HG03097 (cell line): ENCODE measurements at regions not wholly inside any gene's neighbourhood (a gene's known extent, or its start where the extent isn't known, plus 50 kb on each side); places are given as distances from the start of the nearest gene placed in this dataset.

ENCODE experiments used
- ATAC-seq: cut with Tn5 transposase; IDR thresholded peaks from one replicate; pipeline ENCODE4 v1.9.1; 2021; ENCODE audit not compliant: unreplicated experiment, low FRiP score

- ATAC-seq = no peak
These were observed 389.4 kb upstream of the NPVF start for GRCh38 chr7:25617673-25618072.

- ATAC-seq = no peak
These were observed 391.1 kb upstream of the NPVF start for GRCh38 chr7:25619381-25619780.

DNA sequence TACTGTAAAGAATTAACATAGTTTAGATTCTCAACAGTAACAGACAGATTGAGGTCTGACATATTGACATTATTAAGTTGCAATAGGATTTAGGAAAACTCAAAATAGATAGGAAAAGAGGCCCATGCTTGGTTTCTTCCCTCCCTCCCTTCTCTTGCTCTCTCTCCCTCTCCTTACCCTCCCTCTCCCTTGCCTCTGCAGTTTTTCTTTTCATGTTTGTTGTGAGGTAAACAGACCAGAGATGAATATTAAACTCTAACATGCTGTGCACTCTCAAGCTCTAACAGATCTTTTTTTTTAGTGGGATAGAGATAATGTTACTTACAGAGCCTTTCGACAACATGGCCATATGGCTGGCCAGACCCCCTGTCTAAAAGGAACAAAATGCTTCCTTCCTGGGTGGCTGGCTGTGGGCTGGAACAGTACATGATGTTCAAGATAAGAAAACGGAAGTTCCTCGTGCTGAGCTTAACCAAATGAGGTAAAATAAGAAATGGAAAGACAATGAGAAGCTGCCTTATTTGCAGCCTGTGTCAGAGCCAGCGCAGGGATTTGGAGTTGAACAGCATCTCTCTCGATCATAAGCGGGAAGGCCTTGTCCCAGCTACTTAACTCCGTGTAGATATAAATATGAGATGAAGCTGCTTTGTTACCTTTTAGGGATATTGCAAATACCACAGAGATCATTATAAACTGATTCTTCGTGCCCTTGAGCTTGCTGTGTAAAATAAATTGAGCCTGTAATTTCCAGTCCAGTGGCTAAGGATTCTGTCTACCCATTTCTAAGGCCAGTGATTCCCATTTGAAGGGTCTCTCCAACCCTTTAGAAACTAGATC lies 391.9 kb upstream of the NPVF start:
- no peak for ATAC-seq

DNA sequence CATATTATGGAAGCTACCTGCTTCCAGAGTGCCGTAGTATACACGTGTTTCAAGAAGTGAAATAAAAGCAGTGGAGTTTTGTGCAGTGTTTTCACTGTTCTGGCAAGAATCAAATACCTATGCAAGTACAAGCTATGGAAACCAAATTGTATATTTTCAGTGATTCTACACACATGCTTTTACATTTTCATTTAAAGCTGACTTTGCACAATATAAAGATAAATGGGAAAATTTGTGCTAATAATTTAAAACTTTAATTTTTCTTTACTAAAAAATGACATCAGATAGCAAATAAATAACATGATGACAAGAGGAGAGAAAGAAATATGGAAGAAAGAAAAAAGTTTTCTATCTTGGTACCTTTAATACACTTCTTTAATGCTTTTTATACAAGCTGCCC lies 393.7 kb upstream of the NPVF start:
- no peak for ATAC-seq

GRCh38 chr7:25622695-25623094 lies 394.4 kb upstream of the NPVF start:
- ATAC-seq = no peak

GRCh38 chr7:25624051-25624450 lies 395.8 kb upstream of the NPVF start:
- no peak for ATAC-seq

GRCh38 chr7:25624833-25625232 lies 396.5 kb upstream of the NPVF start:
- no peak for ATAC-seq

DNA sequence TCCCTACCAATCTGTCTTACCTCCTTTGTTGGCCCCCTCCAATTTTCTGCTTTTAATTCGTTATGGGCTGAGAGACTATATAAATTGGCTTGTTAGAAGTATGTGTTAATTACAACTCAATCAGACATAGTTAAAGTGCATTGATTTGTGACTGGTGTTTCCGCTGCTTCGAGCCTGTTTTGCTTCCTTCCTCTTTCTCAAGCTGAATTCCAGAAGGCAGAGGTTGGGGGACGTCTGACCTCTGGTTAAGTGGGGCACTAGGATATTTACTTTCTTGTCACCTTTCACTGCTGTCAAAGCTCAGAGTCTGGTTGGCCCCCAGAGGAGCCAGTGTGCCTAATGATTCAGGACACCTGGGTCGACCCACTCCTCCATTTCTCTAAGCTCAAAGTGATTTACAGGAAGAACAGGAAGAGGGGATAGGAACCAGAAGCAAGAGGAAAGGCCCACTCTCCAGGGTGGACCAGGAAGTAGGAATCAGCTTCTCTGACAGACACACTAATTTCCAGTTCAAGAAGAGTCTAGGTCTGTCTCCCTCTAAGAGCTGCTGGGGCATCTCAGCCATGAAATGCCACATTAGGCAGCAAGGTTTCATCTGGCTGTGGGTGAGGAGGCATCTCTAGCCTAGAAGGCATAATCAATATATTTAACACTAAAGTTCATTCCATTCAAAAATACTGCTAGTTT lies 397.2 kb upstream of the NPVF start:
- no peak for ATAC-seq

- no peak for ATAC-seq
These were observed 398.3 kb upstream of the NPVF start for GRCh38 chr7:25626451-25627131.

DNA sequence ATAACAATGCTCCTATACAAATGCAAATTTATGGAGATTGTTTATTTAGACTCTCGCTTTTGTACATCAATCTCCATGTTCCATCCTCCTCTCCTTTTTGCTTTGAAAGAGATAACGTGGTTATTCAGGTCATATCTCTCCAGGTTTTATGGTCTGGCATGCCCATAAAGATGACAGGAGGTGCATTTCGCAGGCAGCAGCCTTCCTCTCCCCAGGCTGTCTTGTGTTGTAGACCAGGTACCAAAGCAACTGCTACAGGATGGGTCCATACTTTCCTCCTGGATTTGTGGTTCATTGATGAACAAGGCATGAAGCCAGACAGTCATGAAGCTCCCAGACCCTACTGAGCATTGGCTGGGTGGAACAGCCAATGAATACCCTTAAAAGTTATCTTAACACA lies 400.2 kb upstream of the NPVF start:
- no peak for ATAC-seq

- ATAC-seq = no peak
These were observed 404.3 kb upstream of the NPVF start for GRCh38 chr7:25632616-25633015.

- no peak for ATAC-seq
These were observed 405.2 kb upstream of the NPVF start for GRCh38 chr7:25633426-25634036.

DNA sequence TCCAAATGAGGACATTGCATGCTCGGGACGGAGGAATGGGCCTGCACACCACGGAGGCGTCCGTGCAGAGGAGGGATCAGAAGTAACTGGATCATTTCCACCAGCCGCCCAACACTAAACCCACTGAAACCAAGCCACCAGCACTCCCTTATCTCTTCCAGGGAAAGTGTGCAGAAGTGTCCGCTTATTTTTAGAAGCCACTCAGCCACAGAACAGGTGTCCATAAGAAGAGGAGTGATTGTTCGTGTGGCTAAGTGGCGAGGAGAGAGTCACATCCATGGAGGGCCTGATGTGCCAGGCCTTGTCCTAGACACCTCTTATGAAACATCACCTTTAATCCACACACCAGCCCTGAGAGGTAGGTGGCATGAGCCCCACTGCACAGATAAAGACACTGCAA lies 407.9 kb upstream of the NPVF start:
- no peak for ATAC-seq

DNA sequence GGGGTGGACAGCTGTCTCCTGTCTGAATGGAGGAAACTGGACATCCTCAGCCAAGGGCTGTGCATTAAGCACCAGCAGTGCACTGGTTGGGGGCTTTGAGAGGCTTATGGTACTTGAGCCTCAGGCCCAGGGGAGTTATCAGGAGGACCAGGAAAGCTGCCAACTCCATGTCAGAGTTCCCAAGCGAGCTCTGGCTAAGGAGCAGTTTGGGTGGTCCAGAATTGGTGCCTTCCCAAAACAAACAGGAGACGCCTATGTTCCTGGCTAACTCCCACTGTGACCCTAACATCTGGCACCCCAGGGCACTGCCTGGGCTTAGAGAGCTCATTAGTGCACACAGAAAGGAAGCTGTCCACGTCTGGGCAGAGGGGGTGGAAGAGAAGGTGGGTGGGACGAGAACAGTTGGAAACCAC lies 408.6 kb upstream of the NPVF start:
- ATAC-seq = no peak

DNA sequence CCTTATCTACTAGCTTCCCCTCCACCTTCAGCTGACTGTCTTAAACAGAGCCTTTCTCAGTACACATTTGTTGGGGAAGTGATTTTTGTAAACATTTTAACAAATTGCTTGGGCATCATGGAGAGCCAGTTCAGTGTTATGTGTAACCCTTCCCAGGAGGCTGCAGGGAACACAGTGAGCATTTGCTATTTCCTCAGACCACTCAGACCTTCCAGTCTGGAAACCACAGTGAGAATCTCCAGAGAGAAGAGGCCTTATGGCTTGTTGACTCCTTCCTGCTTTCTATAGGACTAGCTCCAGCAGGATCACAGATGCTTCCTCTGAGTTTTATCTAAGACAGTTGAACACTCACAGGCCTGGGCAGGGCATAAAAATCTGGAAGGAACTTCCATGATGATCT lies 409.8 kb upstream of the NPVF start:
- no peak for ATAC-seq

DNA sequence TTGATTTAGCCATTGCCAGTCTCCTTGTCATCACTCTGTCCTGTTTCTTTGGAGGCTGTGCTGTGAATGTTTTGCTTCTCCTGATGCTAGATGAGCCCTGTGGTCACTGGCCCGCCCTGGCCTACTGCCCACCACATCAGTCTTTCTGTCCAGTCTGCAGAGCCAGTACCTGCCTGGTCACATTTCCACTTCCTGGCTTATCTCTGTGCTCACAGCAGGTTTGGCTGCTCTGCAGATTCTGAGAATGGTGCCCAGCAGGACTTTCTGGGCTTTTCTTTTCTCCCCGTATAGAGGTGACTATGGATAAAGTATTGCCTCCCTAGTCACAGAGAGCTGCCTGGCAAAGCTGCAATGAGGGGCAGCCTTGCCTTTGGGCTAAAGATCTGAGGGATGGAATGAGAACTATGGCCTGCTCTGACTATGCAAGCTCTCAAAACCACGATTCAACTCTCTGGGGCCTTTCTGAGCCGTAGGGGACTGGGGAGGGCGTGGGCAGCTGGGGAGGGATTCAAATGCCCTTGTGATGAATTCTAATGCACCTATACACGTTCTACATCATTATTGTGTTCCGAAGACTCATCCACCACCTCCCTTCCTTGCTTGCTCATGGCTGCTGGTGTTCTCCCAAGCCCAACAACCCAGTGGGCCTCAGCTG lies 410.4 kb upstream of the NPVF start:
- ATAC-seq = no peak

DNA sequence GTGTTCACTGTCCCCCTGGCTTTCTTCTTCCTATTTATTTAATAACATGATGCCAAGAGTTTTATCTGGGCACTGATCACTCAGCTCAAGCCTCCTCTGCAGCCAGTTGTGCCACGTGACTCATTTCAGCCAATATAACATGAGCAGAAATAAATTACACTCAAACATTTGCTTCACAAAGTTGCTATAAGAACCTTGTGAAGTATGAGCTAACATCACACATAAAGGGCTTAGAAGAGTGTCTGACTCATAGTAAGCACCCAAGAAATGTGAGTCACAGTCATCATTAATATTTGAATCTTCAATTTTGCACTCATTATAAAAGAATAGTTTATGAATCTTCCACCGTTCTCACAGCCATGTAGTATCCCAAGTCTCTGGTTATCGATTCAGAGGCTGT lies 414.6 kb upstream of the NPVF start:
- ATAC-seq = no peak

GRCh38 chr7:25643286-25643685 lies 415.0 kb upstream of the NPVF start:
- no peak for ATAC-seq

GRCh38 chr7:25643770-25644394 lies 415.6 kb upstream of the NPVF start:
- no peak for ATAC-seq

DNA sequence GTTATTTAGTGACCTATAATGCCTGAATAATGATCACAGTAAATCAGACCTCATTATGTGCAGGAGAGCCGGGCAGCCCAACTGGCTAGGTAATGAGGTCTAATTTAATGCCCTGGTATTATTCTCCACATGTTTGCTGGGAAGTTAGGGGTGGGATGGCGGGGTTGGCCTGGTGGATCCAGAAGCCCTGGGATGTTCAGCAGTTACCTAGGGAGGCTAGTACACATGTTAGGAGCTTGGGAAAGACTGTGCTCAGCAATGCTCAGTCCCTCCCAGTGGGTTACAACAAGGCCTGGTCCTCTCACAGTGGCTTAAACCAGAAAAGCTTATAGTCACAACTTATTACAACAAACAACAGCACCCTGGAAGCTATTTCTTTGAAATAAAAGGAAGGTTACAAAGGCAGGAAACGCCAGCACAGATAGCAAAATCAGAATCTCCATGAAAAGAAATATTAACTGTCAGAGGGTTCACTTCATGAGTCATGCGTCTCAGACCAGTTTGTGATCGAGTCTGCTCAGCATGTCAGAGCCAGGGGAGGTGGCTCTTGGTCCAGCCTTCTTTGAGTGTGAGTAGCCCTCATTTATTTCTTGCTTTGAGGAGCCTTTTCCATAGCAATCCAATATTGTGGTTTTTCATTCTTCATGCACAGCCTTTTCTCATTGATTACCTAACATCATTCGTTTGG lies 418.6 kb upstream of the NPVF start:
- no peak for ATAC-seq
